Middle frontal gyrus (tissue), 1 donor: ENCODE measurements at regions not wholly inside any gene's neighbourhood (a gene's known extent, or its start where the extent isn't known, plus 50 kb on each side); places are given as distances from the start of the nearest gene placed in this dataset.
"Not testable (repeated sequence)": the region's sequence is repeated elsewhere in the genome, so short reads cannot be mapped to it uniquely, and the experiment has no call there.

Source experiments
- DNase-seq: peaks from one replicate; pipeline ENCODE4 v3.0.0-alpha.2; 2015; ENCODE audit warnings: low spot score; ENCODE audit errors: extremely low spot score

GRCh38 chr9:1115370-1115769 lies 65.2 kb downstream of the DMRT2 start:
- DNase-seq: no peak

GRCh38 chr9:1117439-1117838 lies 67.3 kb downstream of the DMRT2 start:
- no peak for DNase-seq

DNA sequence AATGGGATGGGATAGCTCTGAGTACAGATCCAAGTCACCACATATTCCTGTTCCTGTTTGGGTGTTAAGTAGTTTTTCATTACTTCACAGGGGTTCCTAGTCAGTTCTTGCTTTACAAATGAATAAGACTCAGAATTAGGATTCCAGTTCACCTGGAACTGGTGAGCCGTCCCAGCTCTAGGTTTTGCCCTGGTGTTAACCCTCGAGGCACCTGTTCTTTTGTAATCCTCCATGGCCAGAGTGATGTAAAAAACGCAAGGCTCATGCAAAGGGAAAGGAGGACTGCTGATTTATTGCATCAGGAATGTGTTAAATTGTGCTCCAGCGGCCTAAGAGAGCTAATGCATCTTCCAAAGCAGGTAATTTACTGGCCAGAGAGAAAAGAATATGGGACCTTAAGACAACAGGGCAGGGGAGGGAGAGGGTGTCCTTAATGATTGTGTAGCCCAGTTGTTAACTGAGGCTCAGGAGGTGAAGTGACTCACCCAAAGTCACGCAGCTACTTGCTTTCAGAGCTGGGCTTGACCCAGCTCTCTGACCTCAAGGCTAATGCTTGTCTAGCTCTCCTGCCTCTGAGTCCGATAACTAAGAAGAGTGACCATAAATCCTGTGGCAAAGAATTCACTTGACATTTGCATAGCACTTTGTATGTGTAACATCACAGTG lies 70.5 kb downstream of the DMRT2 start:
- DNase-seq: no peak

DNA sequence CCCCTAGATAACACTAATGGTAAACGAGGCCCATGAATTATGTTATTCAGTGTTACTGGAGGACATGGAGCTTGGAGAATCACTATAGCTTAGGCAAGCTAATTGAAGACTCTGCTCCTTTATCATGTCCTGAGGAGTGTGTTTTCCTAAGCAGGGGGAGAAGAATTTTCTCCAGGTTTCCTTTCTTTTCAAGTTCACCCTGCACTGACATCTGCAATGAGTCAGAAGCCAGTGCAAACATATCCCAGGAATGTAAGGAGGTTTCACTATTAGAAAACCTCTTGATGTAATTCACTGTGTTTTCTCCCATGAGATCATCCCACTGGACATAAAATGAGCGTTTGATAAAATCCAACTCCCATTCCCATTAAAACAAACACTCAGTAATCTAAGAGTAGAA lies 75.6 kb downstream of the DMRT2 start:
- no peak for DNase-seq

GRCh38 chr9:1128046-1128445 lies 77.9 kb downstream of the DMRT2 start:
- DNase-seq: no peak

DNA sequence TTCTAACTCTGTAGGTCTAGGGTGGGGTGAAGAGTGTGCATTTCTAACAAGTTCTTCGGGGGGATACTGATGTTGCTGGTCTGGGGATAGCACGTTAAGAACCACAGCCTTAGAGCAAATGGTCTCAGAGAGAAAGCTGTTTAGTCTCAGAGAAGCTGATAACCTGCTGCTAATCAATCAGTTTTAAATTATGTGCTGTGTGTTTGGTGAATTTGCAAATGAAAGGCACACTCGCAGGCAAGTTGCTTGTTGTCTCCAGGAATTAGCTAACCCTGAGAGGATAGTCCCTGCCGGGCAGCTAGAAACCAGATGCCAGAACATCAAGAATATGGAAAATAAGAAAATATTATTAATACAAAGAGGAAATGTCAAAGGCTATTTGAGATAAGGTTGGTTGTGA lies 79.2 kb downstream of the DMRT2 start:
- no peak for DNase-seq

- DNase-seq: no peak
Observed at GRCh38 chr9:1140057-1140456, 89.9 kb downstream of the DMRT2 start.

DNA sequence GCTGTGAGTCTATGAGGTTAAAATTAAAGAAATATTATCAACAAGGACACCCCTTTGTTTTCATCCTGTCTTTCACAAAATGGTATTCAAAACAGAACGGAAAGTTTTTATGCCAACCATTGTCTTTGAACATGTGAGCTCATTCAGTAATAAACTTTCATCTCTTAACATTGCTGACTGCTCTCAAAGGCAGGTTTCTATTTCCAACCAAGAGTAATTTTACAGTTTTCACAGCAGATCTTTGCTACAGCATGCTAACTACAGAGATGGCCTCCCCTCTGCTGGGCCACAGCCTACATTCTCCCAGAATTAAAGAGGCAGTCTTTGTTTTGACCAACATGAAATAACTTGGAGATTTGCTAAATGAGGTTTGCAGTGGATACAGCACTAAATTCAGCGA lies 101.5 kb downstream of the DMRT2 start:
- no peak for DNase-seq

DNA sequence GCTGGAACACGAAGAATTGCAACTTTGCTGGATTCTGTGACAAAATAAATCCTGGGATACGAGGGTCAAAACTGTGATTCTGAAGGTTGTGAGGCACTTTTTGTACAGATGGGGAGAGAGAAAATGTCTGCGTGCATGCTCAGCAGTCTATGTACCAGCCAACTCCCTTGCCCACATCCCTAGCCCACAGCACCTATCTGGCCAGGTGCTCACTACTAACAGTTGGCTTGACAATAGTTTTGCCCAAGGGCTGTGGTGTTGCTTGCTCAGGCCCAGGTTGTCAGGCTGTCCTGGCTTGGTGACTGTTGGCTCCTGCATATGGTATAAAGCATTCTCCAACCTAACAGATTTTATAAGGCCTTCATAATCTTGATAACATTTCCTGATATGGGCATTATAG lies 102.0 kb downstream of the DMRT2 start:
- DNase-seq: no peak

GRCh38 chr9:1154739-1155138 lies 104.6 kb downstream of the DMRT2 start:
- DNase-seq: no peak

DNA sequence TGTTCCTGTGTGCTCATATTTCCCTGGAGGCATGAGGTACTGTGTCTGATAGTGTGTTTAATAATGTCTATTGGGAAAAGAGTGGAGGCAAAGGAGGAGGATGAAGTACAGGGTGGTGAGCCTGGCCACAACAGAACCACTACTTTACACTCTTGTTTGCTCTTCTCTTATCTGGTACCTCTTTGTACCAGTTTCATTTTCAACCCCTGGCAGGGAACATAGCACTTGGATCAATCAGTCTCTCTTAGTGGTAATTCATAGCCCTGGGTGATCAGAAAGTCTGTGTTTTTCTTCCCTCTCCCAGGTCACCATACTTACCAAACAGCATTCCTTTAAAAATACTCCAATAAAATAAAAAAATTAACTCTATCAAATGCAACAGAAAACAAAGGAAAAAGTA lies 105.4 kb downstream of the DMRT2 start:
- no peak for DNase-seq

DNA sequence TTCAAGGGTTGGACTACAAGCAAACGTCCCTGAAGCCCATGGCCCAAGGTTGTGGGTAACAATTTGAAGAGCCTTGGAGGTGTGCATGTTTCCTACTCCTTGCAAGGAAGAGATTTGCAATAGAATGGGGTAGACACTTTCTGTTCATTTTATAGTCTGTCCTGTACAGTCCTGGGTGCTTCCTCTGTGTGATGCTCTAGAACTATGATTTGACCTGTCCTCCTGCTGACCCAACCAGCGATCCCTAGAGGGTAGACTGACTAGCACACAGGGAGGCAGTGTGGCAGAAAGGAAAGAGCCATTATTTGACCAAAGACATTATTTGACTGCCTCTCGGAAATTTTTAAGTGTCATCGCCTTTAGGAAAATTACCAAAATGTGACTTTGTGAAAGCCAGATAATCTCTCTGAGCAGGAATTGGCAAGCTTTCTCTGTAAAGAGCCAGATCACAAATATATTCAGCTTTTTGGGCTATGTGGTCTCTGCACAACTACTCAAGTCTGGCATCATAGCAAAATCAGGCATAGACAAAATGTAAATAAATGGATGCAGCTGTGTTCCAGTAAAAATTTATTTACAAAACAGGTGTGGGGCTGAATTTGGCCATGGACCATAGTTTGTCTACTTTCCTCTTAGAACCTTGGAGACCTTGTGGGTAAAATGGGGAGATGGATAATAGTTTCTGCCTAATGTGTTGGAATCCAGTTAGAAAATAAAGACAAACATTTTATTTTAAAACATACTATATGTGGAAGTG lies 106.8 kb downstream of the DMRT2 start:
- DNase-seq: no peak

- DNase-seq: no peak
Observed at GRCh38 chr9:1157836-1158235, 107.7 kb downstream of the DMRT2 start.

- no peak for DNase-seq
Observed at GRCh38 chr9:1170918-1171317, 120.8 kb downstream of the DMRT2 start.

DNA sequence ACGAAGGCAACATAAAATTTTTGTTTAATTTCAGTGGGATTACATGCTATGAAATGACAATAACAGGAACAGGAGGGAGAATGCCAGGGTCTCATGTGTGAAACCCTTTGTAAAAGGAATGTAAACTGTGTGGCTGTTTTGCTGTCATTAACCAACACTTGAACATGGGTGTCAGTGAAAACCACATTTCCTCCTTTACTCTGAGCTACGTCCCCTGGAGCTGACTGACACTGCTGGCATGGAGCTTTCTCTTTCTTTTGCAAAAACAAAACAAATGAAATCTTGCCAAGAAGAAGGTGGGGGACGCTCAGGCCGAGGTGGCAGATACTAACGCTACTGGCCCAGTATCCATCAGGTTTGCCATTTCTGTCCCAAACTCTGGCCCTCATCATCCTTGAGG lies 121.4 kb downstream of the DMRT2 start:
- no peak for DNase-seq

DNA sequence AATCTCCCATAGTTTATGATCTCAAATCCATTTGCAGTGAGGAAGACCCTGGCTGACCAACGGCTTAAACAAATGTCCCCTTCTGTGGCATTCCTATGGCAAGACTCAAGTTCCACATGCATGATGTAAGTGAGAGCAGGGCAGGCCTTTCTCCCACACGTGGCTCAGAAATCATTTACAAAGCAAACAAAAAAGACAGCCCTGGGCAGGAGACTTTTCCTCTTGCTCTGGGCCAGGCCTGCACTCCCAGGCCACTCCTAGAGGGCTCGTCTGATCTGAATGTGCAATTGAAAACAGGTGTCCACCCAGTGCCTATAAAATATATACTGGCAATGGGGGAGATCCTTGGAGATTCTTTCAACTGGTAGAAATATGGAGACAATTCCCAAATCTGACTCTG lies 123.1 kb downstream of the DMRT2 start:
- DNase-seq: no peak

GRCh38 chr9:1173993-1174392 lies 123.8 kb downstream of the DMRT2 start:
- DNase-seq: no peak

DNA sequence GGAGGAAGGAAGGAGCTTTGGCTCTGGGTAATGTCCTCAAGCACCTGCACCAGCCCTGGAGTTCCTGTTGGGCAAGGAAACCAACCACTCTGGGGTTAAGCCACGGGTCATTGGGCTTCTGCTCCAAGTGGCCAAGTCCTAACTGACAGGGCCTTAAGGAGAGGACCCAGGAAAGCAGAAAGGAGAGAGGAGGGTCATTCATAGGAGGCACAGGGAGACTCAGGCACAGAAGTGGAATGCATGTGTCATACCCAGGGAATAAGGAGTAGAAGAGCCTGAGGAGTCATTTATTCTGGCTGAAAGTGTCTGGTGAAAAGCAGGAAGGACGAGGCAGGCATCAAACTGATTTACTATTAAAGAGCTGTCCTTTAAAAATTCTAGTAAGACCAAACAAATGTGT lies 129.2 kb downstream of the DMRT2 start:
- DNase-seq: no peak

DNA sequence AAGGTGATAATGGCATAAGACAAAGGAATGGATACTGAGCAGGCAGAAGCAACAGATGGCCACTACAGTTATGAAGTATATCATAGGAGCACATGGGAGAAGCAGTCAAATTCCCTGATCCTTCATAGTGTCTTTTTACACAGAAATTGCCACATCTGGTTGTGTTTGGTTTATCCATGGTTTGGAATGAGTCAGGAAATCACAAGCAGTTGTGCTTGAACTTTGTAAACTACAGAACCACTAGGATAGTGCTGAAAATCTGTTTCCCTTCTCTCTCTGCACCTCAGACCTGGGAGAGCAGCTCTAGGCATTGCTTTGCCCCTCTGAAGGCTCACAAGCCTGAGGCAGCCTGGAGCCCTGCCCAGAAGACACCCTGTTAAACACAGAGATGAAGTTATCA lies 134.0 kb downstream of the DMRT2 start:
- no peak for DNase-seq

DNA sequence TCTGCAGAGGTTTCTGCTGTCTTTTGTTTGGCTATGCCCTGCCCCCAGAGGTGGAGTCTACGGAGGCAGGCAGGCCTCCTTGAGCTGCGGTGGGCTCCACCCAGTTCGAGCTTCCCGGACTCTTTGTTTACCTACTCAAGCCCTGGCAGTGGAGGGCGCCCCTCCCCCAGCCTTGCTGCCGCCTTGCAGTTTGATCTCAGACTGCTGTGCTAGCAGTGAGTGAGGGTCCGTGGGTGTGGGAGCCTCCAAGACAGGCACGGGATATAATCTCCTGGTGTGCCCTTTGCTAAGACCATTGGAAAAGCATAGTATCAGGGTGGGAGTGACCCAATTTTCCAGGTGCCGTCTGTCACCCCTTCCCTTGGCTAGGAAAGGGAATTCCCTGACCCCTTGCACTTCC lies 137.0 kb downstream of the DMRT2 start:
- DNase-seq: not testable (repeated sequence)

DNA sequence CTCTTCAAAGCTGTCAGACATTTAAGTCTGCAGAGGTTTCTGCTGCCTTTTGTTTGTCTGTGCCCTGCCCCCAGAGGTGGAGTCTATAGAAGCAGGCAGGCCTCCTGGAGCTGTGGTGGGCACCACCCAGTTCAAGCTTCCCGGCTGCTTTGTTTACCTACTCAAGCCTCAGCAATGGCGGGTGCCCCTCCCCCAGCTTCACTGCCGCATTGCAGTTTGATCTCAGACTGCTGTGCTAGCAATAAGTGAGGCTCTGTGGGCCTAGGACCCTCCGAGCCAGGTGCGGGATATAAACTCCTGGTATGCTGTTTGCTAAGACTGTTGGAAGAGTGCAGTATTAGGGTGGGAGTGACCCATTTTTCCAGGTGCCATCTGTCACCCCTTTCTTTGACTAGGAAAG lies 145.5 kb downstream of the DMRT2 start:
- not testable (repeated sequence) for DNase-seq

- no peak for DNase-seq
Observed at GRCh38 chr9:1198085-1198484, 147.9 kb downstream of the DMRT2 start.

DNA sequence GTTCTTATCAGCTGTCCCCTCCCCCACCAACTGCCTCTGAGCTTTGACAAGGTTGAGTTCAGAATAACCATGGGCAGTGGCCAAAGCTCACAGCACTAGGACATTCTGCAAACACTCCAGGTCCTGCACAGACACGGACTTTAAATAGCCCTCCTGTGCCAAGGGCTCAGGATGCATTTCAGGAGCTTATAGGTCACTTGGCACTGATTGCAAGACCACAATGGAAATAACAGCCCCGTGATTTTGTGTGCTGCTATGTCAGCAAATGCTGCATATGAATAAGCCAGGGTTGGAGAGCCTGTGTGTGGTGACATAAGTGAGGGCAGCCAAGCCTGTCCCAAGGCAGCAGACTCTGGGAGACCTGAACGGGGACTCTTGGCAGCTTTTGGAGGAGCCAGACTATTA lies 150.7 kb downstream of the DMRT2 start:
- no peak for DNase-seq
